ENCODE measurements at regions not wholly inside any gene's neighbourhood (a gene's known extent, or its start where the extent isn't known, plus 50 kb on each side); places are given as distances from the start of the nearest gene placed in this dataset.
"Not testable (repeated sequence)": the region's sequence is repeated elsewhere in the genome, so short reads cannot be mapped to it uniquely, and the experiment has no call there.

DNA sequence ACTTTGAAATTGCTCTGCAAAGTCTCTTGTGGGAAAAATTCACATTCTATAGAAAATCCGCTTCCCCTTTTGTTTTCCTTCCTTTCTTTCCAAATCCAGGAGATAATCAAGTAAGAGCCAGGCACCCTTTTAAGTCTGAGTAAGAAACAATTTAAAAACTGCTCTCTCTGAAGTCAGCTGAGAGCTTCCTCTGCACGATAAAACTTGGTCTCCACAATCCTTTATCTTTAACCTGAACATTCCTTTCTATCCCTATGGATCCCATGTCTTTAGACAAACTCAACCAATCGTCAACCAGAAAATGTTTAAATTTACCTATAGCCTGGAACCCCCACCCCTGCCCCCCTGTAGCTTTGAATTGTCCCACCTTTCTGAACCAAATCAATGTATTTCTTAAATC lies 1723.6 kb upstream of the AGA start:
- no peaks in the 10 kb centered on the region for H3K36me3 ChIP-seq (ENCODE audit: control insufficient read depth, insufficient read depth, low read length)
- CTCF ChIA-PET: no interaction called here
- ATAC-seq (ENCODE audit: low read depth): no peak
- H3K4ac ChIP-seq (ENCODE audit: low read depth, low read length): no peak overlapping the region
- H3K27ac ChIP-seq (ENCODE audit: insufficient read depth, low read length): no peak overlapping the region
- H3K4me3 ChIP-seq (ENCODE audit: insufficient read depth, low read depth, low read length): no peak overlapping the region
- H4K8ac ChIP-seq (ENCODE audit: low read depth in 2 of 2, low read length in 2 of 2): no peak overlapping the region
- no TSS peak for BruUV-seq (replicated peaks)
- H3K23ac ChIP-seq (ENCODE audit: low read depth, low read length): no peak overlapping the region
- TF ChIP-seq CEBPB (IDR thresholded peaks at IDR 0.05; ENCODE audit: low read depth, low read length): no peak
- H3K9me3 ChIP-seq (ENCODE audit: control insufficient read depth, insufficient read depth, low read length): no peaks in the 10 kb centered on the region; the same call in 1 of the 2 replicates
- no peak overlapping the region for H3K4me2 ChIP-seq (ENCODE audit: low read depth, low read length)
- H3K27me3 ChIP-seq (ENCODE audit: control insufficient read depth, insufficient read depth, low read length): no peaks in the 10 kb centered on the region
- 80% methylated on average over 1 of the region's 3 CpGs; no CpG with 5 or more reads in 1 of the 2 experiments for WGBS, 2 experiments (ENCODE audit: extremely low coverage in 2 of 2, insufficient read length in 1 of 2)
- dilution Hi-C loops (cut with HindIII; ENCODE audit: low sequenced_read_pairs, unreplicated experiment) (no loop called here), in situ Hi-C loops (cut with MboI; ENCODE audit: low sequenced_read_pairs) (no loop called here), intact Hi-C loops (cut with micrococcal nuclease) (no loop called here)
- H3K14ac ChIP-seq (replicated peaks; ENCODE audit: low read depth, low read length): no peak overlapping the region
- H3K9me1 ChIP-seq (ENCODE audit: insufficient read depth, low read length): no peaks in the 10 kb centered on the region
- no peak overlapping the region for H2BK5ac ChIP-seq (ENCODE audit: low read depth, low read length, poor library complexity, severe bottlenecking)
- no peak overlapping the region for H2AK5ac ChIP-seq (ENCODE audit: low read depth, low read length)
- H2BK20ac ChIP-seq (ENCODE audit: low read depth, low read length): no peak overlapping the region
- no peak overlapping the region for H3K9ac ChIP-seq (ENCODE audit: low read depth, low read length)
- H4K5ac ChIP-seq (ENCODE audit: low read depth, low read length): no peak overlapping the region
- H4K91ac ChIP-seq (ENCODE audit: insufficient read depth, low read depth, low read length): no peak overlapping the region
- no peak overlapping the region for H2AK9ac ChIP-seq (replicated peaks; ENCODE audit: low read depth, low read length, poor library complexity)
- POLR2A ChIA-PET (ENCODE audit: unreplicated experiment): no interaction called here
- no peak overlapping the region for H3K18ac ChIP-seq (ENCODE audit: low read depth, low read length)
- H2BK15ac ChIP-seq (ENCODE audit: low read depth, low read length): no peak overlapping the region
- no peak overlapping the region for H2BK120ac ChIP-seq (ENCODE audit: low read depth, low read length)
- no peak overlapping the region for H2AFZ ChIP-seq (replicated peaks; ENCODE audit: low read length, poor library complexity)
- H3K56ac ChIP-seq (ENCODE audit: extremely low read depth, insufficient read depth, low read length): no peak overlapping the region
- no peaks in the 10 kb centered on the region for H3K79me1 ChIP-seq (ENCODE audit: low read depth in 1 of 2, low read length in 2 of 2)
- no peaks in the 10 kb centered on the region for H4K20me1 ChIP-seq (ENCODE audit: insufficient read depth, low read length)
- no peaks in the 10 kb centered on the region for H3K4me1 ChIP-seq (ENCODE audit: control insufficient read depth, insufficient read depth, low read length)
- no peak for DNase-seq

DNA sequence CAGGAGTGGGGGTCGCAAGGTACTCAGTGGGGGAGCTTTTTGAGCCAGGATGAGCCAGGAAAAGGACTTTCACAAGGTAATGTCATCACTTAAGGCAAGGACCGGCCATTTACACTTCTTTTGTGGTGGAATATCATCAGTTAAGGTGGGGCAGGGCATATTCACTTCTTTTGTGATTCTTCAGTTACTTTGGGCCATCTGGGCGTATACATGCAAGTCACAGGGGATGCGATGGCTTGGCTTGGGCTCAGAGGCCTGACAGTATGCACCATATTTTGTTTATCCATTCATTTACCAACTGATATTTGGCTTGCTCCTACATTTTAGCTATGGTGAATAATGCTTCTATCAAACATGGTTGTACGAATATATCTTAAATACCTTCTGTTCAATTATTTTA lies 1728.1 kb upstream of the AGA start:
- H2AK5ac ChIP-seq (ENCODE audit: low read depth, low read length); H3K79me1 ChIP-seq (ENCODE audit: low read depth in 1 of 2, low read length in 2 of 2); H3K4ac ChIP-seq (ENCODE audit: low read depth, low read length); CTCF ChIA-PET; dilution Hi-C loops (cut with HindIII; ENCODE audit: low sequenced_read_pairs, unreplicated experiment); H3K4me1 ChIP-seq (ENCODE audit: control insufficient read depth, insufficient read depth, low read length); H3K27me3 ChIP-seq (ENCODE audit: control insufficient read depth, insufficient read depth, low read length); H2AFZ ChIP-seq (replicated peaks; ENCODE audit: low read length, poor library complexity); H3K56ac ChIP-seq (ENCODE audit: extremely low read depth, insufficient read depth, low read length); H3K23ac ChIP-seq (ENCODE audit: low read depth, low read length); H2BK120ac ChIP-seq (ENCODE audit: low read depth, low read length); H3K18ac ChIP-seq (ENCODE audit: low read depth, low read length); H3K4me3 ChIP-seq (ENCODE audit: insufficient read depth, low read depth, low read length); H3K4me2 ChIP-seq (ENCODE audit: low read depth, low read length); H3K14ac ChIP-seq (replicated peaks; ENCODE audit: low read depth, low read length); BruUV-seq (replicated peaks); H3K9ac ChIP-seq (ENCODE audit: low read depth, low read length); DNase-seq; ATAC-seq (ENCODE audit: low read depth); POLR2A ChIA-PET (ENCODE audit: unreplicated experiment); H3K9me3 ChIP-seq (ENCODE audit: control insufficient read depth, insufficient read depth, low read length); H4K91ac ChIP-seq (ENCODE audit: insufficient read depth, low read depth, low read length); H2BK15ac ChIP-seq (ENCODE audit: low read depth, low read length); intact Hi-C loops (cut with micrococcal nuclease); H4K20me1 ChIP-seq (ENCODE audit: insufficient read depth, low read length); H3K36me3 ChIP-seq (ENCODE audit: control insufficient read depth, insufficient read depth, low read length); H4K8ac ChIP-seq (ENCODE audit: low read depth in 2 of 2, low read length in 2 of 2); H2BK5ac ChIP-seq (ENCODE audit: low read depth, low read length, poor library complexity, severe bottlenecking); H2AK9ac ChIP-seq (replicated peaks; ENCODE audit: low read depth, low read length, poor library complexity); H3K9me1 ChIP-seq (ENCODE audit: insufficient read depth, low read length); H4K5ac ChIP-seq (ENCODE audit: low read depth, low read length); in situ Hi-C loops (cut with MboI; ENCODE audit: low sequenced_read_pairs); H3K27ac ChIP-seq (ENCODE audit: insufficient read depth, low read length); H2BK20ac ChIP-seq (ENCODE audit: low read depth, low read length): not testable (repeated sequence)
- WGBS, 2 experiments (ENCODE audit: extremely low coverage in 2 of 2, insufficient read length in 1 of 2): no CpG with 5 or more reads among the region's 5 CpGs

All from IMR-90 (cell line).